Gastrocnemius medialis (tissue), 4 donors: ENCODE measurements at regions not wholly inside any gene's neighbourhood (a gene's known extent, or its start where the extent isn't known, plus 50 kb on each side); places are given as distances from the start of the nearest gene placed in this dataset.

Experiments
- POLR2A ChIP-seq, 2 donors: fragments of 450-650 bp; IDR thresholded peaks; one replicate each; pipeline ENCODE4 v1.6.1; 2017; ENCODE audit warnings: antibody characterized with exemption in 2 of 2, mild to moderate bottlenecking in 2 of 2, moderate library complexity in 2 of 2
- TF ChIP-seq, protein P1 (sequence below), 5 experiments: fragments of 450-650 bp in 3 of 5; fragments of 200-600 bp in 2 of 5; sonication (generic) in 2 of 5; IDR thresholded peaks in 4 of 5; conservative IDR thresholded peaks in 1 of 5; 1 replicate in 4 of 5; 2 replicates in 1 of 5; pipeline ENCODE4 v1.5.1; 2016 to 2019; ENCODE audit warnings: antibody characterized with exemption in 5 of 5, mild to moderate bottlenecking in 3 of 5, moderate library complexity in 3 of 5

DNA sequence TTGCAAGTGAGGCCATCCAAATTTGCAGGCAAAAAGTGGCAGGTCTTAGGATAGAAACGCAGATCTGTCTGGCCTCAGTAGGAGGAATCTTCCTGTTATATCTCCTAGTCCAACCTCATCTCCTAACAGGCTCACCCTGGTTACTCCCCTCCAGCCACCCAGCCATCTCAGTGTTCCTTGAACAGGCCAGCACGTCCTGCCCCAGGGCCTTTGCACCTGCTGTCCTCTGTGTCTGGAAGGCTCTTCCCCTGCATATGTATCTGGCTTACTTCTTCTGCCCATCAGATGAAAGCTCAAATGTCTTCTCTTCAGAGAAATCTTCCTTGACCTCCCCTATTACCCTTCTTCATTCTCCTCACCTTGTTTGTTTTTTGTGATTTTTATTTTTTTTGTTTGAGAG, 107.3 kb upstream of the ALDH1B1 start:
- TF ChIP-seq, protein P1, sequence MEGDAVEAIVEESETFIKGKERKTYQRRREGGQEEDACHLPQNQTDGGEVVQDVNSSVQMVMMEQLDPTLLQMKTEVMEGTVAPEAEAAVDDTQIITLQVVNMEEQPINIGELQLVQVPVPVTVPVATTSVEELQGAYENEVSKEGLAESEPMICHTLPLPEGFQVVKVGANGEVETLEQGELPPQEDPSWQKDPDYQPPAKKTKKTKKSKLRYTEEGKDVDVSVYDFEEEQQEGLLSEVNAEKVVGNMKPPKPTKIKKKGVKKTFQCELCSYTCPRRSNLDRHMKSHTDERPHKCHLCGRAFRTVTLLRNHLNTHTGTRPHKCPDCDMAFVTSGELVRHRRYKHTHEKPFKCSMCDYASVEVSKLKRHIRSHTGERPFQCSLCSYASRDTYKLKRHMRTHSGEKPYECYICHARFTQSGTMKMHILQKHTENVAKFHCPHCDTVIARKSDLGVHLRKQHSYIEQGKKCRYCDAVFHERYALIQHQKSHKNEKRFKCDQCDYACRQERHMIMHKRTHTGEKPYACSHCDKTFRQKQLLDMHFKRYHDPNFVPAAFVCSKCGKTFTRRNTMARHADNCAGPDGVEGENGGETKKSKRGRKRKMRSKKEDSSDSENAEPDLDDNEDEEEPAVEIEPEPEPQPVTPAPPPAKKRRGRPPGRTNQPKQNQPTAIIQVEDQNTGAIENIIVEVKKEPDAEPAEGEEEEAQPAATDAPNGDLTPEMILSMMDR (IDR thresholded peaks at IDR 0.05 in 4 of 5, conservative IDR thresholded peaks at IDR 0.05 in 1 of 5), result no peak
- TF ChIP-seq POLR2A (IDR thresholded peaks at IDR 0.05), result no peak
